Heart left ventricle (tissue), 13 donors: ENCODE measurements at regions not wholly inside any gene's neighbourhood (a gene's known extent, or its start where the extent isn't known, plus 50 kb on each side); places are given as distances from the start of the nearest gene placed in this dataset.

Experiments
- POLR2A ChIP-seq, 2 donors: fragments of 450-650 bp; IDR thresholded peaks; one replicate each; pipeline ENCODE4 v1.6.1; 2017; ENCODE audit warnings: antibody characterized with exemption in 2 of 2, mild to moderate bottlenecking in 2 of 2, moderate library complexity in 2 of 2
- TF ChIP-seq, protein P1 (sequence below), 12 donors: fragments of 200-600 bp; sonication (generic) in 4 of 12; IDR thresholded peaks; one replicate each; pipeline versions ENCODE4 v1.5.0 to v1.8.0; 2018 to 2022; ENCODE audit warnings: antibody characterized with exemption in 12 of 12, mild to moderate bottlenecking in 5 of 12
- donor health status: ischemic (EF 13 %, LVEDD 7.1; RV severe dilation, severe dysfunction).
- donor health status: DM: no; HTN: yes; CAD: no.
- donor health status: DM: no; HTN: no; CAD: no.
- donor health status: ischemic (EF 25% LVEDD 6.9; RV normal size, moderate dysfunction).
- donor health status: ischemic (EF 25% LVEDD 5.7; RV mildly dilated, moderate dysfunction).
- donor health status: ischemic (EF 35%, LVEDD 5.7; RV mildly dilated, moderate dysfunction).
- donor health status: nonischemic (EF 11% LVEDD 7.7; RV severe dilation, severe dysfunction).
- donor health status: DM: yes; HTN: yes; CAD: no.
- donor health status: PGD.
- donor health status: ischemic (EF 29% LVEDD 5.4; RV normal size, mild dysfunction).
- donor health status: nonischemic (EF 23%, LVEDD 6.1; RV moderate dilation, normal function).

DNA sequence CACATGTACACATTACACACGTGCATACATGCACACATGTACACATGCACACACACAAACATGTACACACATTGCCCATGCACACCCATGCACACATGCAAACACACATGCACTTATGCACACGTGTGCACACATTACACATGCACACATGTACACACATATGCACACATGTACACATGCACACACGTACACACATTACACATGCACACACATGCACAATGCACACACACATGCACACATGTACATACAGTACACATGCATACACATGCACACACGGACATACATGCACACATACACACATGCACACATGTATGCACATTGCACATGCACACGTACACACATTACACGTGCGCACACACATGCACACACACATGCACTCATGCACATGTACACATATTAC is 95.3 kb upstream of the TTC34 start:
- TF ChIP-seq, protein P1, sequence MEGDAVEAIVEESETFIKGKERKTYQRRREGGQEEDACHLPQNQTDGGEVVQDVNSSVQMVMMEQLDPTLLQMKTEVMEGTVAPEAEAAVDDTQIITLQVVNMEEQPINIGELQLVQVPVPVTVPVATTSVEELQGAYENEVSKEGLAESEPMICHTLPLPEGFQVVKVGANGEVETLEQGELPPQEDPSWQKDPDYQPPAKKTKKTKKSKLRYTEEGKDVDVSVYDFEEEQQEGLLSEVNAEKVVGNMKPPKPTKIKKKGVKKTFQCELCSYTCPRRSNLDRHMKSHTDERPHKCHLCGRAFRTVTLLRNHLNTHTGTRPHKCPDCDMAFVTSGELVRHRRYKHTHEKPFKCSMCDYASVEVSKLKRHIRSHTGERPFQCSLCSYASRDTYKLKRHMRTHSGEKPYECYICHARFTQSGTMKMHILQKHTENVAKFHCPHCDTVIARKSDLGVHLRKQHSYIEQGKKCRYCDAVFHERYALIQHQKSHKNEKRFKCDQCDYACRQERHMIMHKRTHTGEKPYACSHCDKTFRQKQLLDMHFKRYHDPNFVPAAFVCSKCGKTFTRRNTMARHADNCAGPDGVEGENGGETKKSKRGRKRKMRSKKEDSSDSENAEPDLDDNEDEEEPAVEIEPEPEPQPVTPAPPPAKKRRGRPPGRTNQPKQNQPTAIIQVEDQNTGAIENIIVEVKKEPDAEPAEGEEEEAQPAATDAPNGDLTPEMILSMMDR (IDR thresholded peaks at IDR 0.05) = no peak
- TF ChIP-seq POLR2A (IDR thresholded peaks at IDR 0.05) = no peak
